ENCODE measurements at regions not wholly inside any gene's neighbourhood (a gene's known extent, or its start where the extent isn't known, plus 50 kb on each side); places are given as distances from the start of the nearest gene placed in this dataset.

DNA sequence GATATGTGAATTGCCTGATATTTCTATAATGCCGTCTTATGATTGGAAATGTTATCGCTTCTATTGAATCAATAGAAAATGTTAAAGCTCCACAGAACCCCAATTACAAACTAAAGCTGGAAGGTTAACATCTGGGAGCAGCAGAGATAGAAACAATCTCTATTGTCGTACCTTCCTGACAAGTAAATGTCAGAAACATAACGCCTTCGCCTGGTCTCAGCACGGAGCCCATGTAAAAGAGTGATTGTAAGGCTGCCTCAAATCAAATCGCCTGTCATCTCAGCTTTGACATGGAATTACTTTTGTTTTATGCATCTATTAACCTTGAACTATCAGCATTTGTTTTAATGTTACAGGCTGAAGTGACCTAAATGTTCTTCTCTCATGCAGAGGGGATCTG lies 885.9 kb upstream of the PIK3C3 start:
- H3K9me3 ChIP-seq (replicated peaks in 1 of 2; ENCODE audit: control insufficient read depth in 2 of 2, insufficient read depth in 1 of 2, low read depth in 1 of 2, low read length in 2 of 2): no peaks in the 10 kb centered on the region
- H4K91ac ChIP-seq (ENCODE audit: low read depth, low read length, poor library complexity): no peak overlapping the region
- H2AFZ ChIP-seq (ENCODE audit: low read length): no peak overlapping the region
- H4K8ac ChIP-seq (ENCODE audit: low read depth, low read length): no peak overlapping the region
- no peaks in the 10 kb centered on the region for H3K27me3 ChIP-seq (ENCODE audit: control insufficient read depth in 3 of 3, insufficient read depth in 3 of 3, low read depth in 1 of 3, low read length in 3 of 3)
- no peak overlapping the region for H3K18ac ChIP-seq (ENCODE audit: low read length)
- H3K4me1 ChIP-seq (ENCODE audit: control insufficient read depth in 2 of 2, insufficient read depth in 1 of 2, low read depth in 1 of 2, low read length in 2 of 2): peaks cover 0 to 1% of the 10 kb centered on the region in 2 donors
- no peak overlapping the region for H2BK12ac ChIP-seq (ENCODE audit: low read length)
- H2BK15ac ChIP-seq (ENCODE audit: low read length): no peak overlapping the region
- no peak overlapping the region for H2BK5ac ChIP-seq (ENCODE audit: low read length)
- DNase-seq (ENCODE audit: low spot score): no peak
- no peak overlapping the region for H2BK120ac ChIP-seq (ENCODE audit: low read depth, low read length)
- H2AK5ac ChIP-seq (ENCODE audit: low read depth, low read length): no peak overlapping the region
- no peaks in the 10 kb centered on the region for H3K36me3 ChIP-seq (replicated peaks in 1 of 2; ENCODE audit: control insufficient read depth in 2 of 2, insufficient read depth in 2 of 2, low read length in 2 of 2)
- H3K4me3 ChIP-seq (ENCODE audit: low read length in 2 of 2): no peak overlapping the region
- no peak overlapping the region for H3K14ac ChIP-seq (ENCODE audit: low read length)
- no peaks in the 10 kb centered on the region for H3K79me1 ChIP-seq (ENCODE audit: low read depth, low read length)
- no peak overlapping the region for H3K4me2 ChIP-seq (ENCODE audit: insufficient read depth, low read length, poor library complexity, severe bottlenecking)
- H3K4ac ChIP-seq (ENCODE audit: low read length): no peak overlapping the region
- no peak overlapping the region for H3K27ac ChIP-seq (replicated peaks; ENCODE audit: low read length)
- H3K9ac ChIP-seq (ENCODE audit: low read depth, low read length, poor library complexity): no peak overlapping the region
- H3K23ac ChIP-seq (ENCODE audit: low read depth, low read length, poor library complexity): no peak overlapping the region
- no CpG with 5 or more reads among the region's 7 CpGs for WGBS, 2 donors (ENCODE audit: extremely low coverage in 2 of 2, insufficient read length in 2 of 2, insufficient replicate concordance in 1 of 2)

DNA sequence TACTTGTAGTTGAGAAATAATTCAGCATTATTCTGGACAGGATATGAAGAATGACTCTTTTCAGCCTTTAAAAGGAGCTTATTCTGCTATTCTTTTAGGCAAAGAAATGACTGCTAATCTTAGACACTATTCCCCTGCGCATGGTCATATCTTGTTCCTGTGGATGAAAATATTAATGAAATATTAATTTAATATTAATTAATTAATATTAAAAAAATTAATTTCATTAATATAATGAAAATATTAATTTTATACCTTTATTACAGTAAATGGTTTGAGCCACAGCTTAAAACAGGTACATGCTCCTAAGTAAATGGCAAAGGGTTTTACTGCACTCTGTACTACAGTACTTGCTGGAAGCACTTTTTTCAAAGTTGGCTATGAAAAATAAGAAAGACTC lies 890.1 kb upstream of the PIK3C3 start:
- Histone ChIP-seq H2AK5ac (ENCODE audit: low read depth, low read length) (no peak overlapping the region), H4K91ac (ENCODE audit: low read depth, low read length, poor library complexity) (no peak overlapping the region), H4K8ac (ENCODE audit: low read depth, low read length) (no peak overlapping the region), H3K27me3 (ENCODE audit: control insufficient read depth in 3 of 3, insufficient read depth in 3 of 3, low read depth in 1 of 3, low read length in 3 of 3) (no peaks in the 10 kb centered on the region), H3K23ac (ENCODE audit: low read depth, low read length, poor library complexity) (no peak overlapping the region), H2BK5ac (ENCODE audit: low read length) (no peak overlapping the region), H3K4me1 (ENCODE audit: control insufficient read depth in 2 of 2, insufficient read depth in 1 of 2, low read depth in 1 of 2, low read length in 2 of 2) (no peaks in the 10 kb centered on the region), H3K14ac (ENCODE audit: low read length) (no peak overlapping the region), H3K9me3 (replicated peaks in 1 of 2; ENCODE audit: control insufficient read depth in 2 of 2, insufficient read depth in 1 of 2, low read depth in 1 of 2, low read length in 2 of 2) (no peaks in the 10 kb centered on the region), H3K27ac (replicated peaks; ENCODE audit: low read length) (no peak overlapping the region), H3K18ac (ENCODE audit: low read length) (no peak overlapping the region), H3K4ac (ENCODE audit: low read length) (no peak overlapping the region), H3K36me3 (replicated peaks in 1 of 2; ENCODE audit: control insufficient read depth in 2 of 2, insufficient read depth in 2 of 2, low read length in 2 of 2) (no peaks in the 10 kb centered on the region), H2AFZ (ENCODE audit: low read length) (no peak overlapping the region), H3K9ac (ENCODE audit: low read depth, low read length, poor library complexity) (no peak overlapping the region), H2BK12ac (ENCODE audit: low read length) (no peak overlapping the region), H3K4me3 (ENCODE audit: low read length in 2 of 2) (no peak overlapping the region), H3K4me2 (ENCODE audit: insufficient read depth, low read length, poor library complexity, severe bottlenecking) (no peak overlapping the region), H2BK15ac (ENCODE audit: low read length) (no peak overlapping the region), H3K79me1 (ENCODE audit: low read depth, low read length) (no peaks in the 10 kb centered on the region), H2BK120ac (ENCODE audit: low read depth, low read length) (no peak overlapping the region)
- no peak for DNase-seq (ENCODE audit: low spot score)
- no CpG with 5 or more reads among the region's 1 CpG for WGBS, 2 donors (ENCODE audit: extremely low coverage in 2 of 2, insufficient read length in 2 of 2, insufficient replicate concordance in 1 of 2)

GRCh38 chr18:41060967-41061366 lies 894.1 kb upstream of the PIK3C3 start:
- H3K9ac ChIP-seq (ENCODE audit: low read depth, low read length, poor library complexity): no peak overlapping the region
- no peak overlapping the region for H2AFZ ChIP-seq (ENCODE audit: low read length)
- no peak for DNase-seq (ENCODE audit: low spot score)
- no peak overlapping the region for H3K27ac ChIP-seq (replicated peaks; ENCODE audit: low read length)
- no peak overlapping the region for H3K18ac ChIP-seq (ENCODE audit: low read length)
- H2AK5ac ChIP-seq (ENCODE audit: low read depth, low read length): no peak overlapping the region
- H3K79me1 ChIP-seq (ENCODE audit: low read depth, low read length): no peaks in the 10 kb centered on the region
- H4K8ac ChIP-seq (ENCODE audit: low read depth, low read length): no peak overlapping the region
- no CpG with 5 or more reads among the region's 2 CpGs for WGBS, 2 donors (ENCODE audit: extremely low coverage in 2 of 2, insufficient read length in 2 of 2, insufficient replicate concordance in 1 of 2)
- H2BK120ac ChIP-seq (ENCODE audit: low read depth, low read length): no peak overlapping the region
- H3K4me3 ChIP-seq (ENCODE audit: low read length in 2 of 2): no peak overlapping the region
- no peak overlapping the region for H4K91ac ChIP-seq (ENCODE audit: low read depth, low read length, poor library complexity)
- no peak overlapping the region for H3K14ac ChIP-seq (ENCODE audit: low read length)
- no peak overlapping the region for H2BK5ac ChIP-seq (ENCODE audit: low read length)
- no peak overlapping the region for H2BK15ac ChIP-seq (ENCODE audit: low read length)
- H3K4me1 ChIP-seq (ENCODE audit: control insufficient read depth in 2 of 2, insufficient read depth in 1 of 2, low read depth in 1 of 2, low read length in 2 of 2): no peaks in the 10 kb centered on the region
- H3K4me2 ChIP-seq (ENCODE audit: insufficient read depth, low read length, poor library complexity, severe bottlenecking): no peak overlapping the region
- H3K23ac ChIP-seq (ENCODE audit: low read depth, low read length, poor library complexity): no peak overlapping the region
- no peaks in the 10 kb centered on the region for H3K36me3 ChIP-seq (replicated peaks in 1 of 2; ENCODE audit: control insufficient read depth in 2 of 2, insufficient read depth in 2 of 2, low read length in 2 of 2)
- H3K9me3 ChIP-seq (replicated peaks in 1 of 2; ENCODE audit: control insufficient read depth in 2 of 2, insufficient read depth in 1 of 2, low read depth in 1 of 2, low read length in 2 of 2): no peaks in the 10 kb centered on the region
- no peak overlapping the region for H2BK12ac ChIP-seq (ENCODE audit: low read length)
- no peaks in the 10 kb centered on the region for H3K27me3 ChIP-seq (ENCODE audit: control insufficient read depth in 3 of 3, insufficient read depth in 3 of 3, low read depth in 1 of 3, low read length in 3 of 3)
- H3K4ac ChIP-seq (ENCODE audit: low read length): no peak overlapping the region

- Histone ChIP-seq H3K36me3 (replicated peaks in 1 of 2; ENCODE audit: control insufficient read depth in 2 of 2, insufficient read depth in 2 of 2, low read length in 2 of 2) (no peaks in the 10 kb centered on the region), H3K4me2 (ENCODE audit: insufficient read depth, low read length, poor library complexity, severe bottlenecking) (no peak overlapping the region), H4K8ac (ENCODE audit: low read depth, low read length) (no peak overlapping the region), H2BK15ac (ENCODE audit: low read length) (no peak overlapping the region), H2BK12ac (ENCODE audit: low read length) (no peak overlapping the region), H2AK5ac (ENCODE audit: low read depth, low read length) (no peak overlapping the region), H3K9me3 (replicated peaks in 1 of 2; ENCODE audit: control insufficient read depth in 2 of 2, insufficient read depth in 1 of 2, low read depth in 1 of 2, low read length in 2 of 2) (no peaks in the 10 kb centered on the region), H3K23ac (ENCODE audit: low read depth, low read length, poor library complexity) (no peak overlapping the region), H3K4me3 (ENCODE audit: low read length in 2 of 2) (no peak overlapping the region), H3K4me1 (ENCODE audit: control insufficient read depth in 2 of 2, insufficient read depth in 1 of 2, low read depth in 1 of 2, low read length in 2 of 2) (no peaks in the 10 kb centered on the region), H3K14ac (ENCODE audit: low read length) (no peak overlapping the region), H3K79me1 (ENCODE audit: low read depth, low read length) (no peaks in the 10 kb centered on the region), H2AFZ (ENCODE audit: low read length) (no peak overlapping the region), H3K4ac (ENCODE audit: low read length) (no peak overlapping the region), H3K27ac (replicated peaks; ENCODE audit: low read length) (no peak overlapping the region), H3K18ac (ENCODE audit: low read length) (no peak overlapping the region), H3K27me3 (ENCODE audit: control insufficient read depth in 3 of 3, insufficient read depth in 3 of 3, low read depth in 1 of 3, low read length in 3 of 3) (no peaks in the 10 kb centered on the region), H4K91ac (ENCODE audit: low read depth, low read length, poor library complexity) (no peak overlapping the region), H3K9ac (ENCODE audit: low read depth, low read length, poor library complexity) (no peak overlapping the region), H2BK5ac (ENCODE audit: low read length) (no peak overlapping the region), H2BK120ac (ENCODE audit: low read depth, low read length) (no peak overlapping the region)
- WGBS, 2 donors (ENCODE audit: extremely low coverage in 2 of 2, insufficient read length in 2 of 2, insufficient replicate concordance in 1 of 2): 100% methylated on average over 1 of the region's 1 CpG; no CpG with 5 or more reads in 1 of the 2 donors
- no peak for DNase-seq (ENCODE audit: low spot score)
Observed at GRCh38 chr18:41059126-41059415, 896.0 kb upstream of the PIK3C3 start.

Data from neuronal stem cell (in vitro differentiated cells).